ENCODE measurements at regions not wholly inside any gene's neighbourhood (a gene's known extent, or its start where the extent isn't known, plus 50 kb on each side); places are given as distances from the start of the nearest gene placed in this dataset.
A peak's percentile ranks its signal among the peaks of the same experiment; 100 is the strongest.
"Not testable (repeated sequence)": the region's sequence is repeated elsewhere in the genome, so short reads cannot be mapped to it uniquely, and the experiment has no call there.

GRCh38 chr4:126616795-126617194 lies 1016.0 kb upstream of the INTU start:
- no peak for DNase-seq

- DNase-seq = no peak
Measured at GRCh38 chr4:126627255-126627654, 1005.5 kb upstream of the INTU start.

- no peak for DNase-seq
Measured at GRCh38 chr4:126628933-126629332, 1003.8 kb upstream of the INTU start.

GRCh38 chr4:126630230-126630629 lies 1002.5 kb upstream of the INTU start:
- no peak for DNase-seq

- DNase-seq = no peak
Measured at GRCh38 chr4:126633306-126633705, 999.5 kb upstream of the INTU start.

- no peak for DNase-seq
Measured at GRCh38 chr4:126637706-126638105, 995.1 kb upstream of the INTU start.

GRCh38 chr4:126647320-126647719 lies 985.4 kb upstream of the INTU start:
- no peak for DNase-seq

GRCh38 chr4:126647756-126648397 lies 984.9 kb upstream of the INTU start:
- DNase-seq = no peak

GRCh38 chr4:126658411-126658810 lies 974.3 kb upstream of the INTU start:
- DNase-seq = no peak

GRCh38 chr4:126661194-126661593 lies 971.6 kb upstream of the INTU start:
- DNase-seq = no peak

GRCh38 chr4:126664839-126665238 lies 967.9 kb upstream of the INTU start:
- DNase-seq = no peak

- not testable (repeated sequence) for DNase-seq
Measured at GRCh38 chr4:126670038-126670437, 962.7 kb upstream of the INTU start.

- DNase-seq = peak; percentile 6
Measured at GRCh38 chr4:126678618-126679017, 954.1 kb upstream of the INTU start.

GRCh38 chr4:126679303-126679702 lies 953.5 kb upstream of the INTU start:
- no peak for DNase-seq

GRCh38 chr4:126682250-126682649 lies 950.5 kb upstream of the INTU start:
- no peak for DNase-seq

- no peak for DNase-seq
Measured at GRCh38 chr4:126686491-126686890, 946.3 kb upstream of the INTU start.

- DNase-seq = no peak
Measured at GRCh38 chr4:126687655-126688358, 945.0 kb upstream of the INTU start.

GRCh38 chr4:126691797-126692196 lies 941.0 kb upstream of the INTU start:
- no peak for DNase-seq

GRCh38 chr4:126697748-126698147 lies 935.0 kb upstream of the INTU start:
- DNase-seq = no peak

- DNase-seq = no peak
Measured at GRCh38 chr4:126698224-126698623, 934.5 kb upstream of the INTU start.

- no peak for DNase-seq
Measured at GRCh38 chr4:126701756-126702155, 931.0 kb upstream of the INTU start.

- no peak for DNase-seq
Measured at GRCh38 chr4:126702747-126703146, 930.0 kb upstream of the INTU start.

GRCh38 chr4:126705266-126705665 lies 927.5 kb upstream of the INTU start:
- DNase-seq = no peak

- DNase-seq = no peak
Measured at GRCh38 chr4:126708716-126709115, 924.0 kb upstream of the INTU start.

- no peak for DNase-seq
Measured at GRCh38 chr4:126710935-126711334, 921.8 kb upstream of the INTU start.
